GM12892 (cell line): ENCODE measurements at regions not wholly inside any gene's neighbourhood (a gene's known extent, or its start where the extent isn't known, plus 50 kb on each side); places are given as distances from the start of the nearest gene placed in this dataset.

Source experiments
- POLR2A ChIP-seq: IDR thresholded peaks from 2 replicates; pipeline ENCODE4 v1.6.1; 2011; ENCODE audit warnings: low read depth, low read length, control low read depth
- POLR2AphosphoS5 ChIP-seq: IDR thresholded peaks from 2 replicates; pipeline ENCODE4 v1.6.1; 2011; ENCODE audit warnings: low read depth, low read length, control low read depth
- TAF1 ChIP-seq: IDR thresholded peaks from 2 replicates; pipeline ENCODE4 v1.6.1; 2011; ENCODE audit warnings: low read depth, mild to moderate bottlenecking, control low read depth, low read length, borderline replicate concordance

DNA sequence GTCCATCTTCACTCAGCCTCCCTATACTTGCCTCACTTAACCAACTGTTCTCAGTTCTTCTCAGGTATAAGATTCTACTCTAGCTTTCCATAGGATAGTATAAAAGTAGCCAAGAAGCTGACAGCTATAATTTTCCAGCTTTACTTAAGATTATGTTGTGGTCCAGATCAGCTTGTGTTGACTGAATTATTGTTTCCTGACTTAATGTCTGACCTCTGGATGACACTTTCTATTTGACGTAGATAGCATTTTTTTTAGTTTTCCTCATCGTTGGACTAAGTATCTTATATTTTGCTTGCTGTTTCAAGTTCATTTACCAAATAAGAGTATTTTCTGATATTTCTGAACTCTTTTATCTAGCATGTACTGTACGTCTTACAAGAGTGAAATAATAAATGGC is 1272.5 kb upstream of the CDH2 start:
- TF ChIP-seq POLR2A: no peak
- no peak for TF ChIP-seq POLR2AphosphoS5
- TF ChIP-seq TAF1: no peak
